Tongue (tissue), 1 donor: ENCODE measurements at regions not wholly inside any gene's neighbourhood (a gene's known extent, or its start where the extent isn't known, plus 50 kb on each side); places are given as distances from the start of the nearest gene placed in this dataset.

Source experiments
- DNase-seq: peaks from one replicate; pipeline ENCODE4 v3.0.0-alpha.2; 2015

DNA sequence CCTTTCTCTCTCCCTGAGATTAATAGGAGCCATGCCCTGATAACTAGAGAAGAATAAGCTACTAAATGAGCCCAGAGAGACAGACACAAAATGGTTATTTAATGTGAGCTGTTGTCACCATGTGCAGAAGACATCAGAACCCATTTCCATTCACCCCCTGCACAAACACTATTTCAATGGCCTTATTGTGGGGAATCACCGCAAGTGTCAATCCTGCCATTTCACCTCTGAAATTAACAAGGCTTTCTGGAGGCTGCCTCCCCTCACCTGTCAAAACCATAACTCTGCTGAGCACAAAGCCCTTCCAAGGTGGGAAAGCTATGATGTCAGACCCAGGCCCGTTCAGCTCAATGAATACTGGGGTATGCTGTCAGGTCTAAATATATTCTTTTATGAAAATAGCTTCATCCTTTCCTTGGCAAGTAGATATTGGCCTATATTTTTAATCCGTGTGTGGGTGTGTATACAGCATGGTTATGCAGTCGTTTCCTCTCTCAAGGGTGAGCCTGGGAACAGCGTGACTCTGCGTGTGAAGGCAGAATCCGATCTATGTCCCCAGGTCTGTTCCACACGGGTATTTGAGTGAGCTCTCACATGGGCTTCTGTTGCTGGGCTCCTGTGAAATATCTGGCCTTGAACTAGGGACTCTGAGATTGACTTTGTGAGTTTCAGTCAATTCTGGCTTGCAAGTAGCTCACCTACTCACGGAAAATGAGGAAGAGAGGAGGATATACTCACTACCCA is 266.3 kb downstream of the FBXW7 start:
- DNase-seq = no peak

GRCh38 chr4:152267811-152268210 is 268.1 kb downstream of the FBXW7 start:
- DNase-seq = no peak

GRCh38 chr4:152266831-152267480 is 268.9 kb downstream of the FBXW7 start:
- DNase-seq = no peak

DNA sequence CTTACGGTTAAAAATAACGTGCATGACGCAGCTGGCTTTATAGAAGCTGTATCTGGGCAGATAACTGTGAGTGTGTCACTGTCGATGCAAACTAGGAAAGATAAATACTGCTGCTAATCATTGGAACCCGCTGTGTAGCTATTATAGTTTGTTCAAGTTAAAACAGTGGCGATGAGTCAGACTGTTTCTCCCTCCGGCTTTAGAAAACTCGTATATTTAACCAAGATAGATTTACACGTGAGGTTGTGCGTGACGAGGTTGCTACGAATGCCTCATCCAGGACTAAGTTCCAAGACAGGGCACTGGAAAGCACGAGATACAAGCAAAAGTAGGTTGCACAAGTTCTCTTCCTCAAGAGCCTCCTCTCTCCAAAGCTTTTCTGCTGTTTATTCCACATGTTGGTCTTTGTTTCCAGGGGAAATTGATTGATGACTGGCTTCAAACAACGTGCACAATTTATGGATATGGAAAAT is 270.7 kb downstream of the FBXW7 start:
- DNase-seq = peak; percentile 36

GRCh38 chr4:152264106-152264505 is 271.8 kb downstream of the FBXW7 start:
- no peak for DNase-seq

DNA sequence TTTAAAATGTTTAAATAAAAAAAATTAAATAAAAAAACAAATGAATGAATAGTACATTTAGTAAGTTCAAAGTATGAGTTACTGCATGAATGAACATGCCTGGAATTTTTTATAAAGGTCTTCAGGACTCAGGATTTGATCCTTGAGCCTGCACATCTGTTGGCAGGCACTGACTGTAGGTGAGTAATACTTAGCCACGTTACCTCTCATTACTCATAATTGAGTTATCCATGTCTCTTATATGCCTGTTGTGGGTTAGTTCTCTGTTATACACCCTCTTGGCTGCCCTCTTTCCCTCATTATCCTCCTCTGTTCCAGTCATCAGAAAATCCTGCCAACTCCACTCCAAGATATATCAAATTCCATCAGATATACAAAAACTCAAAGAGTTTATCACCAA is 276.0 kb downstream of the FBXW7 start:
- DNase-seq = no peak

DNA sequence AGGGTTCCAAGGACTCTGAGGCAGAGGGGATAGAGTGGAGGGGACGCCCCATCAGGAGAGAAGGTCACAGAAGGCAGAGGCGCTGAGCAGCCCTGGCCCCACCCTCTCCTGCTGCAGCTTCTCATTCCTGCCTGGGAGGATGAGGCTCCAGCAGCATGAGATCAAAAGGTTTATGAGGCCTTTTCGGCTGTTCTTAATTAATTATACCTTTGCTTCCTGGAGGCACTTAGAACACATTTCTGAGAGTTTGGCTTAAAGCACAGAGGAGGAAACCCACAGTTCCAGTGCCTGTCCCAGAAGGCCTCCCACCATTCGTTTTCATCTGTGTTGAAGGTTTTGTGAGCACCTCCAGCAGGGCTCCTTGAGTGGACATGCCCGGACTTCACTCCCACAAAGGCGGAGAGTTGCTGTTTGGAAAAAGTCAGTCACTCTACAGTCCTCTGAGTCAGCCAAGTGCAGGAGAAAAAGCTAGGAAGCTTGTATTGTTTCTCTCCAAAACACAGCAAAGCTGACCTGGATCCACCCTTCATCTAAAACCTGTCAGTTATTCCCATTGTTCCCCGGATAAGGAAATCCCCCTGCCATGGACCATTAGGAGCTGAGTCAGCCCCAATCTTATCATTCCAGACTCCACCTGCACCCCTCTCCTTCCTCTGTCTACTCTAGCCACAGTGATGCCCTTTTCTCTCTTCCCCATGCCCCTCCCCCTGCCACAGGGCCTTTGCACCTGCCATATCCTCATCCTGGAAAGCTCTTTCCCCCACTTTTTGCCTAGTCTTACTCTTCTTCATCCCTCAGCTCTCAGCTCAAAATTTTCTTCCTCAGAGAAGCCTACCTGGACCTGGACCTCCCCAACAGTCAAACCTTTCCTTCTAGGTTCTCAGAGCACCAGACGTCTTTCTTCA is 276.8 kb downstream of the FBXW7 start:
- DNase-seq = no peak

GRCh38 chr4:152258391-152258790 is 277.5 kb downstream of the FBXW7 start:
- no peak for DNase-seq

- no peak for DNase-seq
Measured at GRCh38 chr4:152257601-152258066, 278.3 kb downstream of the FBXW7 start.

GRCh38 chr4:152256996-152257395 is 278.9 kb downstream of the FBXW7 start:
- DNase-seq = no peak

- DNase-seq = no peak
Measured at GRCh38 chr4:152255437-152255836, 280.5 kb downstream of the FBXW7 start.

GRCh38 chr4:152248347-152248746 is 287.5 kb downstream of the FBXW7 start:
- no peak for DNase-seq

DNA sequence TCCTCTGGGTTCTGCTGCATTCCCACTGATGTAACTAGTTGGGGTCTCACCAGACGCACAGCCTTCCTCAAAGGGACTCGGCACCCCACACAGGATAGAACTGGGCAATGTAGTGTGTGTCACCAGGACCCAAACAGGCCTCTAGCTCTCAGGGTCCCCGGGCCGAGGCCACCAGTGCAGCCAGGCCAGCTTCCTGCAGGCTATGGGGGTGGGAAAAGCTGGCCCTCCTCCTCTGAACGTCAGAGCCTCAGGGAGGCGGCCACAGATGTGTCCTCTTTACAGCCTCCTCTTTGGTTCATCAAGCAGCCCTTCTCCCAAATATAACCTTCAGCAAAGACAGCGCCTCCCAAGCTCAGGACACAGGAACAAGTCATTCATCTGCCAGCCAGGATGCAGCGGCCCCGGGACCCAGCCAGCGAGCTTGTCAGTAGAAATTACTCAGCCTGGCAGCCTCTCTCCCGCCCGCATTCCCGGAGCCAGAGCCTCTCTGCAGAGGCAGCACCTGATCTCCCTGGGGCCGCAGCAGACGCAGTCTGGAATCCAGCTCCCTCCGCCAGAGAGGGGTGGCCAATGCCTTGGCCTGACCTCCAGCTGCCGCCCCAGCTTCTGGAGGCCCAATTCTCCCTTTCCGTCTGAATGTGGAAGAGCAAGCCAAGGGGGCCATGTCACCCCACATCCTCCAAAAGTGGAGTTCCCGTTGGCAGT is 288.5 kb downstream of the FBXW7 start:
- DNase-seq = no peak

DNA sequence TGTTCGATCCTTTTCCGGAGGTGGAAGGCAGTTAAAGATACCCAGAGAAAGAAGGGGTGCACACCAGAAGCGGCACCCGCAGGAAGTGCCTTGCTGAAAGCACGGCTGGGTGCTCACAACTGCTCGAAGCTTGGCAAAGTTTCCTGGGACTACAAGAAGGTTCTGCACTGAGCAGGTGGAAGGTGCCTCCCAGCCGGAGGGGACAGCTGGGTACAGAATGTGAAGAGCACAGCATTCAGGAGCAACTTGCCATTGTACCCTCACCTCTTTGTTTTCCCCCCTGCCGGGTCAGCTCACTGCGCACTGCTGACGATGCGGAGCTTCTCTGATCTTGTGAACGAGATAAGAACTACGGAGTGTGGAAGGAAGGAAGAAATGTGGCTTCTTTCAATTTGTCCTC is 289.2 kb downstream of the FBXW7 start:
- no peak for DNase-seq

- DNase-seq = no peak
Measured at GRCh38 chr4:152245680-152246079, 290.2 kb downstream of the FBXW7 start.

- DNase-seq = no peak
Measured at GRCh38 chr4:152244659-152245058, 291.2 kb downstream of the FBXW7 start.

DNA sequence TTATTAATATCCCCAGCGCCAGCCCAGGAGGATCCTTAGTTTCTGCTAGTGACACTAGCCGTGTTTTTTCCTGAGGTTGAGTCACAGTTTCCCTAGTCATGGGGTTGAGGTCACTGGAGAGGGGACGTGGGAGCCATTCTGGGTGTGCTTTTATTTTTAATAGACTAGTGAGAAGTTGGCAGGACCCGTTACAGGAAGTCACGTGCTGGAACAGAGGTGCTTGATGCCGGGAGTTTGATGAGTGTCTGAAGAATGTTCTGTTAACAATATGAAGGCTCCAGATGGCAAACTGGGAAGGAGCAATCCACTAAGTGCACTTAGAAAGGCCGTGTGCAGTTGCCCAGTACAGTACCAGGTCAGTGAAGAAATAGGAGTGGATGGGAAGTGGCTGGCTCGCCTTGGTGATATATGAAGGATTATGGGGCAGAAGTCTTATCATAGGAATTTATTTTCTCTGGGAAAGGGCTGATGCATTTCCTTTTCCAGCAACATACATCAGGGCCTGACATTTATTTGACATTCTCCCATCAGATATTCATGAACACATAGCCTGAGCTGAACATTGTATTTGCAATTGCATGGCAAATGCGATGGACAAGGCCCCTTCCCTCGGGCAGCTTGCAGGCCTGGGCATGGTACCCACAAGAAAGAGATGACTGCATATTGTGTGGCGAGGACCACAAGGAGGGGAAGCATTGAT is 291.8 kb downstream of the FBXW7 start:
- no peak for DNase-seq

DNA sequence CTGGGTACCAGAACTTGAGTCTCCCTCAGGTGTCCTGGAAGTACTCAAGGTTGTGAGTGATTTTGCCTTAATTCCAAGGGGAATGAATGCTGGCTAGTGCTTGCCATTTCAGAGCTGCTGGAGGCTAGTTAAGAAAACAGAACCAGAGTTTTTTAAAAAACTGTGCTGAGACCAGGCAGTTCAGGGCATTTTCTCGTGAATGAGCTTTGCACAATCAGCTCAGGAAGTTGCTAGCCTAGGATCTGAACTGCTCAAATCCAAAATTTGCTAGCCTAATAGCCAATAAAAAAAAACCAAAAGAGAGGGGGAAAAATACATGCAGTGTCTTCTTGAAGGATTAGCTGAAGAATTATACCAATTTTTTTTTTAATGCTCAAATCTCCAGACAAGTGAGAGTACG is 292.7 kb downstream of the FBXW7 start:
- DNase-seq = no peak

GRCh38 chr4:152240232-152240631 is 295.7 kb downstream of the FBXW7 start:
- DNase-seq = no peak

DNA sequence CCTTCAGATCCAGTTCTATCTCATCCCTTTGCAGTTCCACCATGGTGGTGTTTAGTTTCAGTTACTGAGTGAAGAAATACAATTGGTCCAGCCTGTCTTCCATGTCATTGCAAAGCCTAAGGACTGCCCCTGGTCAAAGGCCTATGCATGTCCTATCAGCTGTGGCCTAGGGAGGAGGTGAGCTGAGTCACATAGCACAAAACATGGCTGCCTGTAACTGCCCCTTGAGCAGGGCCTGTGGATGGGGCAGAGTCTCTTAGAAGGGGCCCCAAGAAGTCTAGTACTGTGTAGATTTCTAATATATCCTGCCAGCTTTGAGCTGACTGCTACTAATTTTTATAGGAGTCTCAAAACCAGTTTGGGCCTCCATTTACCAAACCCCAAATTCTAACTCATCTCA is 296.7 kb downstream of the FBXW7 start:
- DNase-seq = no peak

DNA sequence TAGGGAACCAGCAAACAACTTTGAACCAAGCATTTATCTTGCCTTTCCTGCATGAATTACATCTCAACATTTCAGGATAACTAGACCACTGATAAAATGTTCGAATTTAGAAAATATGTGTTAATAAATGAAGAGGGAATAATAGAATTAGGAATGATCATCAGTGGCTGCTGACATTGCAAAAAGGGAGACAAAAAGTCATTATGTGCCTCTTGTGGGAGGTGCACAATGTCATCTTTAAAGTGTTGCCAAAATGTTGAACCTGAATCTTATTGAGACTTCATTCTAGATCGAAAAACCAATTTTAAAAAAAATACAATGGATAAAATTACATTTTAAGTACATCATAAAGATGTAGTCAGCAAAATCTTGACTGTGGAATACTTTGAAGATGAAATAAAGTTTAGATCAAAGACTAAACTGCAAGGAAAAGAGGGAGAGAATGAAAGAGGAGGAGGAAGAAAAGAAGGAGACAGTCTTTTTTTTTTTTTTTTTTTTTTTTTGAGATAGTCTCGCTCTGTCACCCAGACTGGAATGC is 299.3 kb downstream of the FBXW7 start:
- no peak for DNase-seq
